ENCODE measurements at regions not wholly inside any gene's neighbourhood (a gene's known extent, or its start where the extent isn't known, plus 50 kb on each side); places are given as distances from the start of the nearest gene placed in this dataset.

- Histone ChIP-seq H3K79me2 (ENCODE audit: insufficient read depth) (no peaks in the 10 kb centered on the region), H4K20me1 (ENCODE audit: insufficient read depth) (no peaks in the 10 kb centered on the region), H3K9me2 (ENCODE audit: insufficient read depth) (no peaks in the 10 kb centered on the region), H2AFZ (no peak overlapping the region), H3F3A (ENCODE audit: insufficient read depth) (peaks cover 13% of the 10 kb centered on the region; the same call in 1 of the 2 replicates), H3K4me1 (ENCODE audit: insufficient read depth) (peaks cover 14% of the 10 kb centered on the region), H3K9me3 (ENCODE audit: low read depth) (no peaks in the 10 kb centered on the region), H3K27me3 (replicated peaks; ENCODE audit: insufficient read depth) (no peaks in the 10 kb centered on the region), H3K36me3 (ENCODE audit: low read depth) (no peaks in the 10 kb centered on the region), H3K27ac (no peak overlapping the region), H3K4me2 (ENCODE audit: unreplicated experiment) (no peak overlapping the region), H3K9ac (no peak overlapping the region), H3K4me3 (no peak overlapping the region)
- no peak for TF ChIP-seq EZH2 (IDR thresholded peaks at IDR 0.05; ENCODE audit: insufficient read depth, poor library complexity, severe bottlenecking)
- TF ChIP-seq EZH2phosphoT487 (IDR thresholded peaks at IDR 0.05; ENCODE audit: insufficient read depth, low read depth): no peak
- no peak for DNase-seq
- in situ Hi-C loops (cut with MboI): no loop called here
- 77 to 80% methylated on average over 4 of the region's 4 CpGs for WGBS, 2 experiments (ENCODE audit: low coverage in 1 of 2, low lambda C conversion rate in 2 of 2, missing lambda C conversion rate in 2 of 2)
Observed at GRCh38 chr2:8099267-8099582, 582.6 kb upstream of the ID2 start.

GRCh38 chr2:8101614-8102277 lies 580.1 kb upstream of the ID2 start:
- H2AFZ ChIP-seq: no peak overlapping the region
- peaks cover 9% of the 10 kb centered on the region for H3K4me1 ChIP-seq (ENCODE audit: insufficient read depth)
- WGBS, 2 experiments (ENCODE audit: low coverage in 1 of 2, low lambda C conversion rate in 2 of 2, missing lambda C conversion rate in 2 of 2): 98 to 100% methylated on average over 2 of the region's 2 CpGs

GRCh38 chr2:8102470-8102869 lies 579.4 kb upstream of the ID2 start:
- Histone ChIP-seq H3K4me3 (no peak overlapping the region), H3K27ac (no peak overlapping the region), H4K20me1 (ENCODE audit: insufficient read depth) (no peaks in the 10 kb centered on the region), H2AFZ (no peak overlapping the region), H3K79me2 (ENCODE audit: insufficient read depth) (no peaks in the 10 kb centered on the region), H3K4me2 (ENCODE audit: unreplicated experiment) (no peak overlapping the region), H3K36me3 (ENCODE audit: low read depth) (no peaks in the 10 kb centered on the region), H3K9ac (no peak overlapping the region), H3K9me3 (ENCODE audit: low read depth) (no peaks in the 10 kb centered on the region), H3K4me1 (ENCODE audit: insufficient read depth) (peaks cover 9% of the 10 kb centered on the region), H3F3A (ENCODE audit: insufficient read depth) (peaks cover 7% of the 10 kb centered on the region; the same call in 1 of the 2 replicates), H3K9me2 (ENCODE audit: insufficient read depth) (no peaks in the 10 kb centered on the region), H3K27me3 (replicated peaks; ENCODE audit: insufficient read depth) (no peaks in the 10 kb centered on the region)
- no peak for DNase-seq
- WGBS, 2 experiments (ENCODE audit: low coverage in 1 of 2, low lambda C conversion rate in 2 of 2, missing lambda C conversion rate in 2 of 2): 91 to 95% methylated on average over 4 of the region's 4 CpGs
- TF ChIP-seq EZH2phosphoT487 (IDR thresholded peaks at IDR 0.05; ENCODE audit: insufficient read depth, low read depth) (no peak), EZH2 (IDR thresholded peaks at IDR 0.05; ENCODE audit: insufficient read depth, poor library complexity, severe bottlenecking) (no peak)
- in situ Hi-C loops (cut with MboI): no loop called here

More at GRCh38 chr2:8101614-8102277, 580.1 kb upstream of the ID2 start:
- DNase-seq: no peak
- Histone ChIP-seq H3K9me3 (ENCODE audit: low read depth) (no peaks in the 10 kb centered on the region), H3K4me2 (ENCODE audit: unreplicated experiment) (no peak overlapping the region), H3K9ac (no peak overlapping the region), H3K9me2 (ENCODE audit: insufficient read depth) (no peaks in the 10 kb centered on the region), H3K27ac (no peak overlapping the region), H3K4me3 (no peak overlapping the region), H3K27me3 (replicated peaks; ENCODE audit: insufficient read depth) (no peaks in the 10 kb centered on the region), H3K79me2 (ENCODE audit: insufficient read depth) (no peaks in the 10 kb centered on the region), H3K36me3 (ENCODE audit: low read depth) (no peaks in the 10 kb centered on the region), H4K20me1 (ENCODE audit: insufficient read depth) (no peaks in the 10 kb centered on the region), H3F3A (ENCODE audit: insufficient read depth) (peaks cover 7% of the 10 kb centered on the region; the same call in 1 of the 2 replicates)
- in situ Hi-C loops (cut with MboI): no loop called here
- TF ChIP-seq EZH2 (IDR thresholded peaks at IDR 0.05; ENCODE audit: insufficient read depth, poor library complexity, severe bottlenecking): no peak
- TF ChIP-seq EZH2phosphoT487 (IDR thresholded peaks at IDR 0.05; ENCODE audit: insufficient read depth, low read depth): no peak

- peak overlapping the region; percentile 3 for H3K4me2 ChIP-seq (ENCODE audit: unreplicated experiment)
- TF ChIP-seq EZH2phosphoT487 (IDR thresholded peaks at IDR 0.05; ENCODE audit: insufficient read depth, low read depth) (no peak), EZH2 (IDR thresholded peaks at IDR 0.05; ENCODE audit: insufficient read depth, poor library complexity, severe bottlenecking) (no peak)
- no peak overlapping the region for H2AFZ ChIP-seq
- in situ Hi-C loops (cut with MboI): no loop called here
- 6 to 12% methylated on average over 6 of the region's 6 CpGs for WGBS, 2 experiments (ENCODE audit: low coverage in 1 of 2, low lambda C conversion rate in 2 of 2, missing lambda C conversion rate in 2 of 2)
- H3K79me2 ChIP-seq (ENCODE audit: insufficient read depth): no peaks in the 10 kb centered on the region
- no peaks in the 10 kb centered on the region for H3K27me3 ChIP-seq (replicated peaks; ENCODE audit: insufficient read depth)
- H3K4me1 ChIP-seq (ENCODE audit: insufficient read depth): peaks cover 9% of the 10 kb centered on the region
- H3K9ac ChIP-seq: no peak overlapping the region
- peaks cover 7% of the 10 kb centered on the region; the same call in 1 of the 2 replicates for H3F3A ChIP-seq (ENCODE audit: insufficient read depth)
- H3K9me2 ChIP-seq (ENCODE audit: insufficient read depth): no peaks in the 10 kb centered on the region
- peak; percentile 75 for DNase-seq
- H3K4me3 ChIP-seq: no peak overlapping the region
- no peaks in the 10 kb centered on the region for H3K9me3 ChIP-seq (ENCODE audit: low read depth)
- no peaks in the 10 kb centered on the region for H4K20me1 ChIP-seq (ENCODE audit: insufficient read depth)
- H3K36me3 ChIP-seq (ENCODE audit: low read depth): no peaks in the 10 kb centered on the region
- H3K27ac ChIP-seq: no peak overlapping the region
Observed at GRCh38 chr2:8103085-8103708, 578.7 kb upstream of the ID2 start.

All from GM23248 (cell line).